ENCODE measurements at regions not wholly inside any gene's neighbourhood (a gene's known extent, or its start where the extent isn't known, plus 50 kb on each side); places are given as distances from the start of the nearest gene placed in this dataset.
A peak's percentile ranks its signal among the peaks of the same experiment; 100 is the strongest.
"Not testable (repeated sequence)": the region's sequence is repeated elsewhere in the genome, so short reads cannot be mapped to it uniquely, and the experiment has no call there.

DNA sequence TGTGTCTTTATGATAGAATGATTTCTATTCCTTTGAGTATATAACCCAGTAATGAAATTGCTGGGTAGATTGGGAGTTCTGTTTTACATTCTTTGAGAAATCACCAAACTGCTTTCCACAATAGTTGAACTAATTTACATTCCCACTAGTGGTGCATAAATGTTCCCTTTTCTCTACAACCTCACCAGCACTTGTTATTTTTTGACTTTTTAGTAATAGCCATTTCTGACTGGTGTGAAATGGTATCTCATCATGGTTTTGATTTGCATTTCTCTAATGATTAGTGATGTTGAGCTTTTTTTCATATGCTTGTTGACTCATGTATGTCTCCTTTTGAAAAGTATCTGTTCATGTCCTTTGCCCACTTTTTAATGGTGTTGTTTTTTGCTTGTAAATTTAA is 296.0 kb upstream of the PIK3R1 start:
- DNase-seq = not testable (repeated sequence)

- no peak for DNase-seq
Observed at GRCh38 chr5:67917561-67917960, 298.0 kb upstream of the PIK3R1 start.

DNA sequence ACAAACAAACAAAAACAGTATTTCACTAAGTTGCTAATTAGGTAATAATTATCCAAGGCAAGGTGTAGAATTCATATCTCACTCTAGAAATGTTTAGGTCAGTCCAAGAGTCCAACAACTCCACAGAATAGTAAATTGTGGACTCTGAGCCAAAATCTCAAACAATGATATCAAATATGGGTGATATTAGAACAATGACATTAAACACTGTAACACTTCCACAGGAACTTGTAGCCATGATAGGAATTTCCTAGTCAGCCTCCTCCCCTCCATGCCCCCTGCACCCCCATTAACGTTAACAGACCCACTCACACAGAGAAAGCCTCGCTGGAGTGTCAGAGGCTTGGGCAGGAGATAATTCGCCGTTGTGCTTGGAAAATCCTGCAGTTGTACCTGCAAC is 305.0 kb upstream of the PIK3R1 start:
- DNase-seq = no peak

DNA sequence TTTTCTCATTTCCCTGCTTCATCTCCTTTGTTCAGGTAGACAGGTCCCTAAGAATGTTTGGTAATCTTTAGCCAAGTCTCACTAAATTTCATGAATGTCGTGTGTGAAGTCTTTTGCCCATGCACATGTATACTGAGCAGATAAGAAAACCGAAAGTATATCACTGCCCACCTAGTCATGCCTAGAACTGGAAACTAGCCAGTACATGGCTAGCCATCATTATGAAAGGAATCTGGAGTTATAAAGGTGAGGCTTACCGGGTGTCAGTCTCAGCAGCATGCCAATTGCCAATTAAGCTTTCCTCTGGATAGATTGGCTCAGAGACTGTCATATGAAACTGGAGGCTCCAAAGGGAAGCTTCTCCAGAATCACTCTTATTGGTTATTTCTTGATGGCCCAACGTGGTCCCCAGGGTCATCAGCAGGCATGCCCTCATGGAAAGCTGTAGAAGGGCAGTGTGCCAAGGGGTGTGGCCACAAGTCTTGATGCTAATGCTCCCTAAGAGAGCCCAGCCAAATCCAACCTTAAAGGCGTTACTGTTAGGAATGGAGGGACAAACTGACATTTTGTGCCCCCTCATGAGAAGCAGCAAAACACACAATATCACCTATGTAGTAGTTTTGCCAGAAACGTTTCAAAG is 307.3 kb upstream of the PIK3R1 start:
- DNase-seq = no peak

GRCh38 chr5:67904366-67904765 is 311.2 kb upstream of the PIK3R1 start:
- DNase-seq = no peak

DNA sequence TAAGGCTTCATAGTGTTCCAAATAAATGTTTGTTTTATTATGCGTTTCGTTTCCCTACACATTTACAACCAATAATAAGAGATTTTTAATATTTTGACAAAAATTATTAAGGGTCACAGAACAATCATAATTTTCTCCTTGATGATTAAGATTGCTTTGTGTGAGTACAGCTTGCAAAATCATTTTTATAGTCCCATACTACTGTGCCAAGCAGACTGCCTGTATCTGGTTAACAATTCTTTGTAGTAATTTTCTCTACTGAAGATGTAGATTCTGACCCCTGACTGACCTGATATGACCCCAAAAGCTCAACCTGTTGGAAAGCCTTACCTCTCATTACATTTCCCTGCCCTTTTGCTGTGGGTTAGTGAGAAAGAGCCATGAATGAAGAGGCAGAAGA is 311.9 kb upstream of the PIK3R1 start:
- no peak for DNase-seq

DNA sequence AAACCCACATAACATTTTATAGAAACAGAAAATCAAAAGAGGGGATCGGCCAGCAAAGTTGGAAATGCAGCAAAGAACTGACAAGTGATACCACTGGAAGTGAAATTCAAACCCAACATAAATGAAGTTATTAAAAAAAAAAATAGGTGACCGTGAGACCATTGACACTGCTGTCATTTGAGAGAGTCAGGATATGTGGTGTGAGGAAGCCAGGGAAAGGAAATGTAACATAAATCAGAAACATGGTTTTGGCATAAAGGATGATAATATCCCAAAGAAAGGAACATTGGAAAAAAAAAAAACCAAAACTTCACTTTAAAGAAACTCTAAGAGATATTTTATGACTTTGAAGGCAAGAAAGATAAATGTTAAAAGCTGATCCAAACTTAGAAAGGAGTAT is 312.4 kb upstream of the PIK3R1 start:
- no peak for DNase-seq

GRCh38 chr5:67902497-67902830 is 313.1 kb upstream of the PIK3R1 start:
- DNase-seq = no peak

- DNase-seq = no peak
Observed at GRCh38 chr5:67901814-67902496, 313.6 kb upstream of the PIK3R1 start.

- DNase-seq = peak; percentile 53
Observed at GRCh38 chr5:67900514-67900913, 315.0 kb upstream of the PIK3R1 start.

DNA sequence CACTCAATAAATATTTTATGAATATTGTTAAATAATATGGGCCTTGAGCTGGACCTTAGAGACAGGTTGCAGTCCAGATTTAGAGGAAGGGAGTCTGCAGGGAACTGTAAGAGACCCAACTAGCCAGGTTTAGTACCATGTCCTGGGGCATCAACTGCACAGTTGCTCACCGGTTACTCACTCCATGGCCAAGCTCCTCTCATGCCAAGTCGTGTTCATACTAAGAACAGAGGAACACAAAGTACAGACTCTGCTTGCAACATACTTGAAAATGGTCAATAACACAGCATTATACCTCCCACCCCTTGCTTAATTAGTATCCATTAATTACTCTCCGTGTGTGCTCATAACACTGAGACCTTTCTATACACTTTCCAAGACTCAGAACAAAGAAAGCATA is 317.6 kb upstream of the PIK3R1 start:
- no peak for DNase-seq

DNA sequence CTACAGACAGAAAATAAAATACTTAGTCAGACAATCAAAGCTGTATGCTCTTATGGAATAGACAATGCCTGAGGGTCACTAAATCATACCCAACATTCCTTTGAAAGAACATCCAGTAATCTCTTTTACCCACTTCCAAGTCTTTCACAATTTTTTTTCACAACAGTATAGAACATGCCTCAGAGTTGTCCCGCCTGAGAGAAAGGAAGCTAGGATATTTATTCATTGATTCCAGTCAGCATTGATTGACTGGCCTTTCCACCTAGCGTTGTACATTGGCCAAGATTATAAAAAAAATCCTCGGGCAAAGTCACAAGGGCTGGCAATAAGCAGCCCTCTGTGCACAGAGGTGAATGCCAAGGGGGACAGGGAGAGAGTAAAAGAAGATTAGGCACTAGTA is 318.1 kb upstream of the PIK3R1 start:
- no peak for DNase-seq

- DNase-seq = no peak
Observed at GRCh38 chr5:67896930-67897313, 318.6 kb upstream of the PIK3R1 start.

DNA sequence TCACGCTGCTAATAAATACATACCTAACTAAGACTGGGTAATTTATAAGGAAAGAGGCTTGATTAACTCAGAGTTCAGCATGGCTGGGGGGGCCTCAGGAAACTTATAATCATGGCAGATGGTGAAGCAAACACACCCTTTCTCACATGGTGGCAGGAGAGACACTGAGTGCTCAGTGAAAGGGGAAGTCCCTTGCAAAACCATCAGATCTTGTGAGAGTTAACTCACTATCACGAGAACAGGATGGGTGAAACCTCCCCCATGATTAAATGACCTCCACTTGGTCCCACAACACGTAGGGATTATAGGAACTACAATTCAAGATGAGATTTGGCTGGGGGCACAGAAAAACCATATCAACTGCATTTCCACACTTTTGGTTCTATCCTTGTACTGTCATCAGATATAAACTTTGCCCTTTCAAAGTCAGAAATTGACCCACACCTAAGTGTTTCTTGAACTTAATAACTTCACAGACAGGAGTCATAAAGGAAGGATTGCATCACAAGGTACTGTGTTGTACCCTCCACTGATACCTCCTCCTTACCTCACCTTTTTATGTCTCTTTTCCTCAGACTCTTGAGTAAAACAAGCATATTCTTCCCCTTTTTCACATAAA is 319.1 kb upstream of the PIK3R1 start:
- DNase-seq = no peak

- not testable (repeated sequence) for DNase-seq
Observed at GRCh38 chr5:67889870-67890269, 325.7 kb upstream of the PIK3R1 start.

- no peak for DNase-seq
Observed at GRCh38 chr5:67887748-67888161, 327.8 kb upstream of the PIK3R1 start.

GRCh38 chr5:67886761-67887160 is 328.8 kb upstream of the PIK3R1 start:
- no peak for DNase-seq

- no peak for DNase-seq
Observed at GRCh38 chr5:67880876-67881275, 334.7 kb upstream of the PIK3R1 start.

GRCh38 chr5:67880511-67880805 is 335.1 kb upstream of the PIK3R1 start:
- DNase-seq = no peak

DNA sequence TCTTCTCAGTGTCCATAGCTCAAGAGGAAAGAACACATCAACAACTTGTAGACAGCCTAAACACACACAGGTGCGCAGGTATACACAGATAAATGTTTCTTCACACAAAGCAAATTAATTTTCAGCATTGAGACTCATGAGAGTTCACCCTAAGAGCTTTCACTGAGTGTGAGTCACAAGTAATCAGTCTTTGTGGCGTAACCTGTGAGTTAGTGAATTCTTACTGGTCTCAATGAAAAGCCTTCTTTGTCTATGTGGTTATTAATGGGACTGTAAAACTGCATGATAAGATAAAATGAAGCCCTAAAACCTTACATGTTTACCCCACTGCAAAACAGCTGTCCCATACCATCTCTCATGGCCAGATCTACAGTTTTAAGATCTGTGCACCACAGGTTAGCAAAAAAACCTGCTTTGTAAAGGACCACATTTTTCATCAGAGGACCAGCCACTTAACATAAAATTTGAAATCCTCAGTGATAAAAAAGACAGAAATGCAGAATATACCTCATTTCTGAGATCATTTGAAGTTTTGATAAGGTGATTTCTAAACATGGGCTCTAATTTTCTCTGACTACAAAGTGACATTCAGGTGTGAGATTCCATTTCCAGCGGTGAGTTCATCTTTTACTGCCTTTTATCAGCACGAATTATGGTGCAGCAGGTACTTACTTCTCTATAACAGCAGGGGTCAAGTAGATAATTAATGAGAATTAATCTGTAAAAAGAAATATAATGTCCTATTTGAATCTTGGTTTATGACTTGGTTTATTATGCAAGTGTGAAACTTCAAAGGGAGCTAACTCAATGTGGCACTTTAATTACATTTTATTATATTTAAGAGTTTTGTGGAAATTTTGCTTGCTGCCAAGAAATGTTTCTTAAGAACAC is 335.7 kb upstream of the PIK3R1 start:
- DNase-seq = no peak

- DNase-seq = no peak
Observed at GRCh38 chr5:67878933-67879332, 336.6 kb upstream of the PIK3R1 start.

DNA sequence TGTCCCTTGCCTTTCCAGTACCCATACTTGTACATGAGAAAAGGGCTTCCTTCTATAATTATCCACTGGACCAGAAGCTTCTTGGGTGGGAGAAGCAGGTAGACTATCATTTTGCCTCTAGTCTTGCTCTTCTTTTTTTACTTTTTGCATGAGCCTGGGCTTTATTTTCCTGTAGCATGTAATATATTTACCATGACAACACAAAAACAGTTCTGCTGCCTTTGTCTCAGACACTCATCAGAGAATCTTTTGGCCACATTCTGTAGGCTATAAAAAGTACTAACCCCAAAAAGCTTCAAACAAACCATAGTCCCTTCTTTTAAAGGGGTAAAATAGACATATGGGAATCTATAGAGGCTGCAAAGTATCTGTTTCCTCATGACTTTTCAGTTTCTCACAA is 339.2 kb upstream of the PIK3R1 start:
- DNase-seq = no peak

GRCh38 chr5:67875601-67876000 is 340.0 kb upstream of the PIK3R1 start:
- no peak for DNase-seq

GRCh38 chr5:67873935-67874334 is 341.6 kb upstream of the PIK3R1 start:
- no peak for DNase-seq
